H1 (cell line): ENCODE measurements at regions not wholly inside any gene's neighbourhood (a gene's known extent, or its start where the extent isn't known, plus 50 kb on each side); places are given as distances from the start of the nearest gene placed in this dataset.

Experiments used
- CTCF ChIA-PET: fragments of 300-600 bp; sonication (Branson Sonifier 250); formaldehyde crosslinking; loops from one replicate; lab custom pipeline; 2021; ENCODE audit not compliant: partially characterized antibody; lab: Charles Lee
- POLR2A ChIA-PET: fragments of 300-600 bp; sonication (Branson Sonifier 250); formaldehyde crosslinking; loops from one replicate; lab custom pipeline; 2021; ENCODE audit warnings: inconsistent platforms; ENCODE audit not compliant: partially characterized antibody; lab: Charles Lee
- DNase-seq, 2 experiments: peaks; one replicate each; pipeline versions ENCODE4 v3.0.0 to v3.0.0-alpha.2; 2010 to 2022; ENCODE audit warnings: low spot score in 2 of 2, low read depth in 1 of 2, mixed read lengths in 1 of 2
- FAIRE-seq: peaks from 2 replicates; lab custom pipeline; 2011; peaks lifted over from hg19 to GRCh38; lab: Jason Lieb, UNC
- H2AFZ ChIP-seq: 2 replicates; pipeline ENCODE4 v1.8.1; 2012; ENCODE audit warnings: low read length, inconsistent platforms
- H2AK5ac ChIP-seq: 2 replicates; pipeline ENCODE4 v1.6.1; 2013; ENCODE audit warnings: low read depth, low read length
- H2BK120ac ChIP-seq: replicated peaks from 2 replicates; pipeline ENCODE3; 2013; ENCODE audit warnings: low read depth, low read length, inconsistent platforms
- H2BK12ac ChIP-seq: 2 replicates; pipeline ENCODE4 v1.6.1; 2013; ENCODE audit warnings: low read depth, low read length
- H2BK15ac ChIP-seq: 2 replicates; pipeline ENCODE4 v1.6.1; 2013; ENCODE audit warnings: low read length
- H2BK20ac ChIP-seq: 2 replicates; pipeline ENCODE4 v1.6.1; 2013; ENCODE audit warnings: low read length
- H2BK5ac ChIP-seq: 2 replicates; pipeline ENCODE4 v1.6.1; 2013; ENCODE audit warnings: low read depth, low read length
- H3K14ac ChIP-seq: 2 replicates; pipeline ENCODE4 v1.6.1; 2013; ENCODE audit warnings: inconsistent platforms; ENCODE audit not compliant: insufficient read length
- H3K18ac ChIP-seq: 2 replicates; pipeline ENCODE4 v1.6.1; 2013; ENCODE audit warnings: low read length; ENCODE audit errors: extremely low read depth
- H3K23ac ChIP-seq: 2 replicates; pipeline ENCODE4 v1.6.1; 2013; ENCODE audit warnings: inconsistent platforms; ENCODE audit not compliant: insufficient read length
- H3K23me2 ChIP-seq: 2 replicates; pipeline ENCODE4 v1.6.1; 2013; ENCODE audit warnings: low read depth, low read length
- H3K27ac ChIP-seq: 2 replicates; pipeline ENCODE4 v1.6.1; 2011; ENCODE audit warnings: low read depth, low read length, inconsistent platforms
- H3K27me3 ChIP-seq, 4 experiments: replicated peaks in 1 of 4; 1 replicate in 1 of 4; 2 replicates in 3 of 4; pipeline versions ENCODE4 v1.6.1 to v1.8.1; 2011 to 2013; ENCODE audit warnings: low read length in 3 of 4, mild to moderate bottlenecking in 3 of 4, inconsistent platforms in 2 of 4, mixed read lengths in 2 of 4, moderate library complexity in 1 of 4; ENCODE audit not compliant: control insufficient read depth in 3 of 4, insufficient read depth in 3 of 4; ENCODE audit errors: extremely low read depth in 1 of 4
- H3K36me3 ChIP-seq, 4 experiments: 2 replicates each; pipeline versions ENCODE4 v1.6.1 to v1.8.1; 2011 to 2013; ENCODE audit warnings: mild to moderate bottlenecking in 4 of 4, low read length in 3 of 4, moderate library complexity in 2 of 4, control low read depth in 1 of 4, inconsistent platforms in 1 of 4; ENCODE audit not compliant: insufficient read depth in 4 of 4, control insufficient read depth in 2 of 4
- H3K4ac ChIP-seq: replicated peaks from 2 replicates; pipeline ENCODE3; 2013; ENCODE audit warnings: low read length, low read depth, mixed read lengths, inconsistent platforms; ENCODE audit not compliant: insufficient read length
- H3K4me1 ChIP-seq, 4 experiments: replicated peaks in 1 of 4; 1 replicate in 1 of 4; 2 replicates in 3 of 4; pipeline versions ENCODE4 v1.6.1 to v1.8.1; 2011 to 2013; ENCODE audit warnings: low read length in 3 of 4, inconsistent platforms in 2 of 4, mixed read lengths in 1 of 4; ENCODE audit not compliant: insufficient read depth in 4 of 4, control insufficient read depth in 3 of 4
- H3K4me2 ChIP-seq, 2 experiments: 2 replicates each; pipeline versions ENCODE4 v1.6.1 to v1.8.1; 2011 to 2013; ENCODE audit warnings: low read depth in 2 of 2, low read length in 2 of 2, control low read depth in 1 of 2, inconsistent platforms in 1 of 2, mild to moderate bottlenecking in 1 of 2; ENCODE audit not compliant: insufficient read depth in 1 of 2
- H3K4me3 ChIP-seq, 4 experiments: fragments of 200-600, 300-600 bp in 1 of 4; sonication (generic), shearing (Covaris generic), sonication (Bioruptor Twin) in 1 of 4; 2 replicates each; pipeline versions ENCODE4 v1.5.1 to v1.8.1; 2011 to 2016; ENCODE audit warnings: low read length in 4 of 4, low read depth in 3 of 4, control low read depth in 2 of 4, inconsistent platforms in 2 of 4, mild to moderate bottlenecking in 2 of 4, mixed read lengths in 1 of 4, moderate library complexity in 1 of 4; ENCODE audit not compliant: insufficient read depth in 2 of 4; ENCODE audit errors: extremely low read depth in 1 of 4
- H3K56ac ChIP-seq: replicated peaks from 2 replicates; pipeline ENCODE3; 2013; ENCODE audit warnings: low read depth, mild to moderate bottlenecking, mixed read lengths, low read length, inconsistent platforms; ENCODE audit not compliant: insufficient read length
- H3K79me1 ChIP-seq: 2 replicates; pipeline ENCODE4 v1.6.1; 2013; ENCODE audit warnings: low read depth, low read length, control low read depth
- H3K79me2 ChIP-seq, 2 experiments: 2 replicates each; pipeline versions ENCODE4 v1.6.1 to v1.8.1; 2012 to 2013; ENCODE audit warnings: low read length in 2 of 2, mild to moderate bottlenecking in 2 of 2, inconsistent platforms in 1 of 2; ENCODE audit not compliant: insufficient read depth in 2 of 2, control insufficient read depth in 1 of 2
- H3K9ac ChIP-seq, 4 experiments: replicated peaks in 1 of 4; 1 replicate in 1 of 4; 2 replicates in 3 of 4; pipeline versions ENCODE4 v1.6.1 to v1.8.1; 2011 to 2013; ENCODE audit warnings: low read depth in 3 of 4, low read length in 3 of 4, control low read depth in 2 of 4, mild to moderate bottlenecking in 2 of 4, moderate library complexity in 2 of 4, inconsistent platforms in 1 of 4; ENCODE audit errors: extremely low read depth in 1 of 4
- H3K9me3 ChIP-seq, 2 experiments: 2 replicates each; pipeline versions ENCODE4 v1.6.1 to v1.8.1; 2012 to 2013; ENCODE audit warnings: mild to moderate bottlenecking in 2 of 2, moderate library complexity in 2 of 2, control low read depth in 1 of 2, inconsistent platforms in 1 of 2, low read depth in 1 of 2, low read length in 1 of 2, mixed read lengths in 1 of 2; ENCODE audit not compliant: insufficient read depth in 2 of 2
- H4K20me1 ChIP-seq, 2 experiments: replicated peaks in 1 of 2; 2 replicates each; pipeline versions ENCODE3 to v1.8.1; 2011 to 2013; ENCODE audit warnings: inconsistent platforms in 2 of 2, low read length in 2 of 2, mild to moderate bottlenecking in 1 of 2; ENCODE audit not compliant: insufficient read depth in 2 of 2, control insufficient read depth in 1 of 2
- H4K5ac ChIP-seq: 2 replicates; pipeline ENCODE4 v1.6.1; 2013; ENCODE audit warnings: low read length, low read depth, mixed read lengths, inconsistent platforms; ENCODE audit not compliant: insufficient read length
- H4K8ac ChIP-seq: 2 replicates; pipeline ENCODE4 v1.8.0; 2013; ENCODE audit warnings: mild to moderate bottlenecking, moderate library complexity, low read length, inconsistent platforms; ENCODE audit not compliant: insufficient read depth; ENCODE audit errors: extremely low read depth
- H4K91ac ChIP-seq: replicated peaks from 2 replicates; pipeline ENCODE3; 2013; ENCODE audit warnings: low read length, mixed read lengths, inconsistent platforms; ENCODE audit not compliant: insufficient read length
- ASH2L ChIP-seq: fragments of 200-600, 300-600 bp; sonication (generic); IDR thresholded peaks from one replicate; pipeline ENCODE4 v1.7.1; 2017; ENCODE audit warnings: low read length
- BACH1 ChIP-seq: IDR thresholded peaks from 2 replicates; pipeline ENCODE4 v1.6.1; 2012; ENCODE audit warnings: low read length, improper control_type of control experiment
- CHD1 ChIP-seq: IDR thresholded peaks from 2 replicates; pipeline ENCODE4 v1.6.1; 2012; ENCODE audit warnings: low read depth, low read length, improper control_type of control experiment
- KDM4A ChIP-seq: IDR thresholded peaks from one replicate; pipeline ENCODE4 v1.7.1; 2012; ENCODE audit warnings: low read depth, mild to moderate bottlenecking, moderate library complexity, low read length, inconsistent platforms; ENCODE audit not compliant: severe bottlenecking
- POLR2AphosphoS5 ChIP-seq: IDR thresholded peaks from 2 replicates; pipeline ENCODE4 v1.6.1; 2011; ENCODE audit warnings: low read depth, low read length
- RBBP5 ChIP-seq: IDR thresholded peaks from 2 replicates; pipeline ENCODE4 v1.7.1; 2012; ENCODE audit warnings: low read depth, mild to moderate bottlenecking, inconsistent platforms, low read length, moderate library complexity, borderline replicate concordance
- RFX5 ChIP-seq: IDR thresholded peaks from 2 replicates; pipeline ENCODE4 v1.6.1; 2011; ENCODE audit warnings: low read depth, low read length, improper control_type of control experiment, borderline replicate concordance
- RXRA ChIP-seq: IDR thresholded peaks from 2 replicates; pipeline ENCODE4 v1.6.1; 2011; ENCODE audit warnings: low read depth, mild to moderate bottlenecking, low read length, moderate library complexity; ENCODE audit not compliant: insufficient read depth
- SIN3A ChIP-seq, 2 experiments: IDR thresholded peaks in 1 of 2; conservative IDR thresholded peaks in 1 of 2; 2 replicates each; pipeline ENCODE4 v1.6.1; 2011 to 2012; ENCODE audit warnings: low read length in 2 of 2, improper control_type of control experiment in 1 of 2, low read depth in 1 of 2, mild to moderate bottlenecking in 1 of 2
- SP4 ChIP-seq: IDR thresholded peaks from 2 replicates; pipeline ENCODE4 v1.6.1; 2012; ENCODE audit warnings: low read length, inconsistent platforms
- TAF7 ChIP-seq: optimal IDR thresholded peaks from 2 replicates; pipeline ENCODE3; 2011; ENCODE audit warnings: low read depth, mild to moderate bottlenecking, inconsistent platforms, low read length, moderate library complexity, borderline replicate concordance
- WGBS, 2 experiments: shearing (Covaris generic) in 1 of 2; methylation state at CpG; one replicate each; pipeline versions ENCODE4 v1.1.6 to v1.1.7; 2013 to 2015; ENCODE audit warnings: low lambda C conversion rate in 2 of 2, mixed read lengths in 2 of 2, inconsistent platforms in 1 of 2, low coverage in 1 of 2, missing lambda C conversion rate in 1 of 2; ENCODE audit not compliant: insufficient replicate concordance in 2 of 2, insufficient coverage in 1 of 2, insufficient read length in 1 of 2; ENCODE audit errors: extremely low coverage in 1 of 2, missing lambda C conversion rate in 1 of 2; 5-methylcytosine and 5-hydroxymethylcytosine counted together

DNA sequence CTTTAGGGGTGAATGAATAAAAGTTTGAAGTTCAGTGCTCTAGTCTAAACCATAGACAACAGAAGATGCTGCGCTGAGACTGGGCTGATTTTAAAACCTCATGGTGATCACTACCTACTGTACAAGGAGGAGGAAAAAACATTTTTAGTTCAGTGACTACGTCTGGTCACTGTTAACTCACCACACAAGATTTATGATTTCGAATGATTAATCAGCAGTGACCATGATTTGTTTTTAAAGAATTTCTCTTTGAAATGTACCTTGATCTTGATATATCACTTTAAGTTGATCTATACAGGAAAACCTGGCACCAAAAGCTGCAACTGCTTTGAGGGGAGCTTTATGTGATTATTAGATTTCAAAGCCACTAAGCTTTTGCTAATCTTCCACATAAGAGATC is 286.3 kb downstream of the PDGFC start:
- Histone ChIP-seq H4K20me1 (no peaks in the 10 kb centered on the region), H2AFZ (no peak overlapping the region), H3K14ac (no peak overlapping the region), H3K56ac (no peak overlapping the region), H3K23ac (no peak overlapping the region), H2BK20ac (no peak overlapping the region), H3K23me2 (no peaks in the 10 kb centered on the region), H3K4me3 (no peak overlapping the region), H3K4me1 (no peaks in the 10 kb centered on the region), H3K4me2 (no peak overlapping the region), H3K36me3 (no peaks in the 10 kb centered on the region), H3K9me3 (no peaks in the 10 kb centered on the region), H2BK120ac (no peak overlapping the region), H4K5ac (no peak overlapping the region), H3K27ac (no peak overlapping the region), H3K18ac (no peak overlapping the region), H3K79me1 (no peaks in the 10 kb centered on the region), H3K9ac (no peak overlapping the region), H2BK5ac (no peak overlapping the region), H4K91ac (no peak overlapping the region), H4K8ac (no peak overlapping the region), H3K4ac (no peak overlapping the region), H3K79me2 (no peaks in the 10 kb centered on the region), H2BK12ac (no peak overlapping the region), H3K27me3 (no peaks in the 10 kb centered on the region), H2AK5ac (no peak overlapping the region), H2BK15ac (no peak overlapping the region)
- TF ChIP-seq KDM4A (no peak), SP4 (no peak), RFX5 (no peak), TAF7 (no peak), BACH1 (no peak), CHD1 (no peak), SIN3A (conservative IDR thresholded peaks at IDR 0.05 in 1 of 2, IDR thresholded peaks at IDR 0.05 in 1 of 2; ENCODE audit: low read depth in 1 of 2, low read length in 2 of 2) (no peak), ASH2L (no peak), RBBP5 (no peak), RXRA (no peak), POLR2AphosphoS5 (no peak)
- DNase-seq (no peak), FAIRE-seq (no peak)
- ChIA-PET CTCF (no interaction called here), POLR2A (no interaction called here)
- 94% methylated on average over 3 of the region's 3 CpGs; no CpG with 5 or more reads in 1 of the 2 experiments for WGBS, 2 experiments
